HG03039 (cell line): ENCODE measurements at regions not wholly inside any gene's neighbourhood (a gene's known extent, or its start where the extent isn't known, plus 50 kb on each side); places are given as distances from the start of the nearest gene placed in this dataset.

Experiments
- ATAC-seq: cut with Tn5 transposase; IDR thresholded peaks from one replicate; pipeline ENCODE4 v1.9.1; 2021; ENCODE audit warnings: mild to moderate bottlenecking, moderate library complexity; ENCODE audit not compliant: unreplicated experiment

GRCh38 chr12:67111182-67111581 lies 158.0 kb upstream of the CAND1 start:
- ATAC-seq, result no peak

GRCh38 chr12:67112586-67112985 lies 156.6 kb upstream of the CAND1 start:
- ATAC-seq, result no peak

- ATAC-seq, result no peak
These were observed 153.0 kb upstream of the CAND1 start for GRCh38 chr12:67116134-67116533.

- ATAC-seq, result no peak
These were observed 146.6 kb upstream of the CAND1 start for GRCh38 chr12:67122584-67122983.

GRCh38 chr12:67137256-67137655 lies 131.9 kb upstream of the CAND1 start:
- no peak for ATAC-seq

GRCh38 chr12:67141296-67142018 lies 127.7 kb upstream of the CAND1 start:
- ATAC-seq, result no peak

GRCh38 chr12:67145692-67146091 lies 123.5 kb upstream of the CAND1 start:
- no peak for ATAC-seq

- no peak for ATAC-seq
These were observed 122.1 kb upstream of the CAND1 start for GRCh38 chr12:67147030-67147429.

GRCh38 chr12:67147447-67147846 lies 121.7 kb upstream of the CAND1 start:
- no peak for ATAC-seq

- no peak for ATAC-seq
These were observed 120.9 kb upstream of the CAND1 start for GRCh38 chr12:67148265-67148664.

- ATAC-seq, result no peak
These were observed 117.3 kb upstream of the CAND1 start for GRCh38 chr12:67151886-67152285.

- ATAC-seq, result no peak
These were observed 116.7 kb upstream of the CAND1 start for GRCh38 chr12:67152451-67152850.

GRCh38 chr12:67154901-67155300 lies 114.3 kb upstream of the CAND1 start:
- ATAC-seq, result no peak

- no peak for ATAC-seq
These were observed 113.3 kb upstream of the CAND1 start for GRCh38 chr12:67155863-67156262.

GRCh38 chr12:67161322-67161918 lies 107.7 kb upstream of the CAND1 start:
- no peak for ATAC-seq

GRCh38 chr12:67173258-67173657 lies 95.9 kb upstream of the CAND1 start:
- no peak for ATAC-seq

GRCh38 chr12:67182551-67182950 lies 86.6 kb upstream of the CAND1 start:
- ATAC-seq, result no peak

GRCh38 chr12:67193704-67194103 lies 75.5 kb upstream of the CAND1 start:
- no peak for ATAC-seq

GRCh38 chr12:67200386-67200785 lies 68.8 kb upstream of the CAND1 start:
- ATAC-seq, result no peak

GRCh38 chr12:67202011-67202677 lies 67.0 kb upstream of the CAND1 start:
- ATAC-seq, result no peak

GRCh38 chr12:67202678-67203012 lies 66.5 kb upstream of the CAND1 start:
- ATAC-seq, result peak; percentile 71

GRCh38 chr12:67208281-67209067 lies 60.7 kb upstream of the CAND1 start:
- ATAC-seq, result no peak
